Erythroblast (primary cell): ENCODE measurements at regions not wholly inside any gene's neighbourhood (a gene's known extent, or its start where the extent isn't known, plus 50 kb on each side); places are given as distances from the start of the nearest gene placed in this dataset.
"Not testable (repeated sequence)": the region's sequence is repeated elsewhere in the genome, so short reads cannot be mapped to it uniquely, and the experiment has no call there.

Experiments used
- DNase-seq, 2 experiments: peaks; one replicate each; lab custom pipeline; 2025; lab: John Stamatoyannopoulos, UW
- GATA1 ChIP-seq: IDR thresholded peaks from 2 replicates; pipeline ENCODE4 v1.6.1; 2011; ENCODE audit warnings: low read depth, mild to moderate bottlenecking, control low read depth, low read length, moderate library complexity
- POLR2A ChIP-seq: IDR thresholded peaks from 2 replicates; pipeline ENCODE4 v1.6.1; 2011; ENCODE audit warnings: mild to moderate bottlenecking, low read length

- TF ChIP-seq GATA1: no peak
- TF ChIP-seq POLR2A: no peak
- DNase-seq: no peak
Observed at GRCh38 chr12:34402228-34402898, 380.1 kb downstream of the ALG10 start.

DNA sequence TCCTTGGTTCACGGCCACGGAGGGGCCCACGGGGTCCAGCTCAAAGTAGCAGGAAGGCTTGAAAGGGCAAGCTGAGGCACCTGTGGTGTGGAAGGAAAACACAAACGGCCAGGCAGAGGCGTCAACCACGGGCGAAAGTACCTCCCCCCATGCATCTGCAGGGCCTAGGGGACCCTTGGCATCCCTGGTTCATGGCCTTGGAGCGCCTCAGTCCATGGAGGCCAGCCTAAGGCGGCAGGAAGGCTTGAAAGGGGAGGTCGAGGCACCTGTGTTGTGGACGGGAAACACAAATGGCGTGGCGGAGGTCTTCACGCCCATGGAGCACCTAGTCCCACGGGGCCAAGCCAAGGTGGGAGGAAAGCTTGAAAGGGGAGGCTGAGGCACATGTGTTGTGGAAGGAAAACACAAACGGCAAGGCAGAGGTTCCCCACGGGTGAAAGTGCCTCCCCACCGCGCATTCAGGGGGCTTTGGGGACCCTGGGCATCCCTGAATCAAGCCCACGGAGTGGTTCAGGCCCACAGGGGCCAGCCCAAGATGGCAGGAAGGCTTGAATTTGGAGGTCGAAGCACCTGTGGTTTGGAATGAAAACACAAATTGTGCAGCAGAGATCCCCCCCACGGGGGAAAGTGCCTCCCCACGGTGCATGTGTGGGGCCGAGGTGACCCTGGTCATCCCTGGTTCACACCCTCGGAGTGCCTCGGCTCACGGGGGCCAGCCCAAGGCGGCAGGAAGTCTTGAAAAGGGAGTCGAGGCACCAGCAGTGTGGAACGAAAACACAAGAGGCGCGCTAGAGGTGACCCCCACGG lies 380.8 kb downstream of the ALG10 start:
- DNase-seq: no peak
- TF ChIP-seq POLR2A (no peak), GATA1 (no peak)

DNA sequence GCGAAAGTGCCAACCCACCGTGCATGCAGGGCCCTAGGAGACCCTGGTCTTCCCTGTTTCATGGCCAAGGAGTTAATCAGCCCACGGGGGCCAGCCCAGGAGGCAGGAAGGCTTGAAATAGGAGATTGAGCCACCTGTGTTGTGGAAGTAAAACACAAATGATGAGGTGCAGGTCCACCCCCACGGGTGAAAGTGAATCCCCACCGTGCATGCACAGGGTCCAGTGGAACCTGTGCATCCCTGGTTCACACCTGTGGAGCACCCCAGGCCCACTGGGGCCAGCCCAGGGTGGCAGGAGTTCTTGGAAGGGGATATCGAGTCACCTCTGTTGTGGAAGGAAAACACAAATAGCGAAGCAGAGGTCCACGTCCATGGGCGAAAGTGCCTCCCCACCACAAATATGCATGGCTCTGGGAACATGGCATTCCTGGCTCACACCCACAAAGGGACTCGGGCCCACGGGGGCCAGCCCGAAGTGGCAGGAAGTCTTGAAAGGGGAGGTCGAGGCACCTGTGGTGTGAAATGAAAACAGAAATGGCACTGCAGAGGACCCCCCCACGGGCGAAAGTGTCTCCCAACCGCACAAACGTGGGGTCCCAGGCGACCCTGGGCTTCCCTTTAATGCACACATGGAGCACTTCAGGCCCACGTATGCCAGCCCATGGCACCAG lies 381.5 kb downstream of the ALG10 start:
- DNase-seq: no peak
- TF ChIP-seq GATA1 (no peak), POLR2A (no peak)

- no peak for TF ChIP-seq GATA1
- no peak for TF ChIP-seq POLR2A
- no peak for DNase-seq
Observed at GRCh38 chr12:34404377-34405285, 382.3 kb downstream of the ALG10 start.

DNA sequence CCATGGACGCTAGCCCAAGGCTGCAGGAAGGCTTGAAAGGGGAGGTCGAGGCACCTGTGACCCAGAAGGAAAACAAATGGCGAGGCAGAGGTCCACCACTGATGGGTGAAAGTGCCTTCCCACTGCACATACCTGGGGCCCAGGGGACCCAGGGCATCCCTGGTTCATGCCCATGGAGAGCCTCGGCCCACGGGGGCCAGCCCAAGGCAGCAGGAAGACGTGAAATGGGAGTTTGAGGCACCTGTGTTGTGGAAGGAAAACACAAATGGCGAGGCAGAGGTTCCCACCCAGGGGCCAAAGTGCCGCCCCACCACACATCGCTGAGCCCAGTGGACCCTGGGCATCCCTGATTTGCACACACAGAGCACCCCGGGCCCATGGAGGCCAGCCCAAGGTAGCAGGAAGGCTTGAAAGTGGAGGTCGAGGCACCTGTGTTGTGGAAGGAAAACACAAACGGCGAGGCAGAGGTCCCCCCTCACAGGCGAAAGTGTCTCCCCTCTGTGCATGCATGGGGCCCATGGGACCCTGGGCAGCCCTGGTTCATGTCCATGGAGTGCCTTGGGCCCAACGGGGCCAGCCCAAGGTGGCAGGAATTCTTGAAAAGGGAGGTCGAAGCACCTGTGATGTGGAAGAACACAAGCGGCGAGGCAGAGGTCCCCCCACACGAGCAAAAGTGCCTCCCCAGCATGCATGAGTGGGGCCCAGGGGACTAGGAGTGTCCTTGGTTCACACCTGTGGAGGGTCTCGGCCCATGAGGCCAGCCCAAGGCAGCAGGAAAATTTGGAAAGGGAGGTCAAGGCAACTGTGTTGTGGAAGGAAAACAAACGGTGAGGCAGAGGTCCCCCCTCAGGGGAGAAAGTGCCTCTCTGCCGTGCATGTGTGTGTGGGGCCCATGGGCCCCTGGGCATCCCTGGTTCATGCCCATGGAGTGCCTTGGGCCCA lies 383.3 kb downstream of the ALG10 start:
- TF ChIP-seq POLR2A (no peak), GATA1 (no peak)
- DNase-seq: no peak

GRCh38 chr12:34406228-34406995 lies 384.1 kb downstream of the ALG10 start:
- TF ChIP-seq GATA1: no peak
- TF ChIP-seq POLR2A: no peak

GRCh38 chr12:34406996-34407300 lies 384.7 kb downstream of the ALG10 start:
- TF ChIP-seq POLR2A (no peak), GATA1 (no peak)
- DNase-seq: no peak

More at GRCh38 chr12:34406228-34406995, 384.1 kb downstream of the ALG10 start:
- no peak for DNase-seq

DNA sequence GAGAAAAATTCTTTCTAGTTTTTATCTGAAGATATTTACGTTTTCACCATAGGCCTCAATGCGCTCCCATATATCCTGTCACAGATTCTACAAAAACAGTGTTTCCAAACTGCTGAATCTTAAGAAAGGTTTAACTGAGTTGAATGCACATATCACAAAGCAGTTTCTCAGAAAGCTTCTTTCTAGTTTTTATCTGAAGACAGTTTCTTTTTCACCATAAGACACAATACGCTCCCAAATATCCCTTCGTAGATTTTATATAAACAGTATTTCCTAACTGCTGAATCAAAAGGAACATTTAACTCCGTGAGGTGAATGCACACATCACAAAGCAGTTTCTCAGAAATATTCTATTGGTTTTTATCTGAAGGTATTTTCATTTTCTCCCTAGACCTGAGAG lies 385.5 kb downstream of the ALG10 start:
- no peak for DNase-seq
- TF ChIP-seq GATA1: no peak
- no peak for TF ChIP-seq POLR2A

GRCh38 chr12:34431509-34431908 lies 409.2 kb downstream of the ALG10 start:
- DNase-seq: not testable (repeated sequence)
